ENCODE measurements at regions not wholly inside any gene's neighbourhood (a gene's known extent, or its start where the extent isn't known, plus 50 kb on each side); places are given as distances from the start of the nearest gene placed in this dataset.

GRCh38 chr5:2185646-2186471 is 303.1 kb upstream of the IRX4 start:
- no peaks in the 10 kb centered on the region for H4K20me1 ChIP-seq (ENCODE audit: insufficient read depth)
- no peaks in the 10 kb centered on the region for H3K9me2 ChIP-seq (ENCODE audit: insufficient read depth, low read length)
- TF ChIP-seq SMC3 (conservative IDR thresholded peaks at IDR 0.05; ENCODE audit: poor library complexity) = no peak
- no peak for TF ChIP-seq REST (IDR thresholded peaks at IDR 0.05; ENCODE audit: borderline replicate concordance)
- no peak for TF ChIP-seq TAF1 (IDR thresholded peaks at IDR 0.05; ENCODE audit: low read depth)
- TF ChIP-seq EP300 (conservative IDR thresholded peaks at IDR 0.05; ENCODE audit: poor library complexity, severe bottlenecking) = no peak
- no peak for TF ChIP-seq MXI1 (conservative IDR thresholded peaks at IDR 0.05; ENCODE audit: poor library complexity, severe bottlenecking)
- TF ChIP-seq RAD21 (conservative IDR thresholded peaks at IDR 0.05) = no peak
- no peak for TF ChIP-seq POLR2AphosphoS5 (IDR thresholded peaks at IDR 0.05)
- TF ChIP-seq EZH2 (IDR thresholded peaks at IDR 0.05; ENCODE audit: borderline replicate concordance, insufficient read depth, low read length, poor library complexity, severe bottlenecking) = no peak
- no peak for TF ChIP-seq CTCF (IDR thresholded peaks at IDR 0.05; ENCODE audit: poor library complexity, severe bottlenecking)
- H3F3A ChIP-seq (ENCODE audit: insufficient read depth, low read length, poor library complexity, severe bottlenecking) = no peaks in the 10 kb centered on the region
- H3K9ac ChIP-seq (ENCODE audit: low read length) = no peak overlapping the region
- no peak overlapping the region for H3K27ac ChIP-seq (ENCODE audit: low read length)
- no peaks in the 10 kb centered on the region for H3K79me2 ChIP-seq (replicated peaks; ENCODE audit: insufficient read depth, low read length)
- H3K9me3 ChIP-seq (ENCODE audit: low read length) = no peaks in the 10 kb centered on the region
- no peak overlapping the region for H3K4me2 ChIP-seq (ENCODE audit: low read length)
- no peaks in the 10 kb centered on the region for H3K27me3 ChIP-seq (ENCODE audit: insufficient read depth, low read depth, low read length)
- H2AFZ ChIP-seq (ENCODE audit: low read depth, low read length) = no peak overlapping the region
- H3K36me3 ChIP-seq (ENCODE audit: insufficient read depth, low read length) = no peaks in the 10 kb centered on the region
- H3K4me3 ChIP-seq (ENCODE audit: low read length) = no peak overlapping the region

- H3F3A ChIP-seq (ENCODE audit: insufficient read depth, low read length, poor library complexity, severe bottlenecking) = no peaks in the 10 kb centered on the region
- no peak for TF ChIP-seq POLR2AphosphoS5 (IDR thresholded peaks at IDR 0.05)
- no peak for TF ChIP-seq SMC3 (conservative IDR thresholded peaks at IDR 0.05; ENCODE audit: poor library complexity)
- TF ChIP-seq TAF1 (IDR thresholded peaks at IDR 0.05; ENCODE audit: low read depth) = no peak
- TF ChIP-seq EZH2 (IDR thresholded peaks at IDR 0.05; ENCODE audit: borderline replicate concordance, insufficient read depth, low read length, poor library complexity, severe bottlenecking) = no peak
- TF ChIP-seq RAD21 (conservative IDR thresholded peaks at IDR 0.05) = no peak
- TF ChIP-seq REST (IDR thresholded peaks at IDR 0.05; ENCODE audit: borderline replicate concordance) = no peak
- TF ChIP-seq EP300 (conservative IDR thresholded peaks at IDR 0.05; ENCODE audit: poor library complexity, severe bottlenecking) = no peak
- no peak for TF ChIP-seq CTCF (IDR thresholded peaks at IDR 0.05; ENCODE audit: poor library complexity, severe bottlenecking)
- no peak for TF ChIP-seq MXI1 (conservative IDR thresholded peaks at IDR 0.05; ENCODE audit: poor library complexity, severe bottlenecking)
Measured at GRCh38 chr5:2184563-2185540, 302.1 kb upstream of the IRX4 start.

More at GRCh38 chr5:2184563-2185540, 302.1 kb upstream of the IRX4 start:
- H3K9me3 ChIP-seq (ENCODE audit: low read length) = no peaks in the 10 kb centered on the region
- no peak overlapping the region for H3K27ac ChIP-seq (ENCODE audit: low read length)
- H3K4me3 ChIP-seq (ENCODE audit: low read length) = no peak overlapping the region
- no peak overlapping the region for H3K4me2 ChIP-seq (ENCODE audit: low read length)
- H2AFZ ChIP-seq (ENCODE audit: low read depth, low read length) = no peak overlapping the region
- no peak overlapping the region for H3K9ac ChIP-seq (ENCODE audit: low read length)
- no peaks in the 10 kb centered on the region for H4K20me1 ChIP-seq (ENCODE audit: insufficient read depth)
- no peaks in the 10 kb centered on the region for H3K79me2 ChIP-seq (replicated peaks; ENCODE audit: insufficient read depth, low read length)
- H3K9me2 ChIP-seq (ENCODE audit: insufficient read depth, low read length) = no peaks in the 10 kb centered on the region
- no peaks in the 10 kb centered on the region for H3K36me3 ChIP-seq (ENCODE audit: insufficient read depth, low read length)
- no peaks in the 10 kb centered on the region for H3K27me3 ChIP-seq (ENCODE audit: insufficient read depth, low read depth, low read length)

Data from neural cell (in vitro differentiated cells).